ENCODE measurements at regions not wholly inside any gene's neighbourhood (a gene's known extent, or its start where the extent isn't known, plus 50 kb on each side); places are given as distances from the start of the nearest gene placed in this dataset.

GRCh38 chr18:73594749-73595148 lies 552.9 kb downstream of the FBXO15 start:
- TF ChIP-seq POLR2A (IDR thresholded peaks at IDR 0.05) (no peak), CTCF (IDR thresholded peaks at IDR 0.05) (no peak), EP300 (IDR thresholded peaks at IDR 0.05) (no peak)
